Kasumi-1 (cell line): ENCODE measurements at regions not wholly inside any gene's neighbourhood (a gene's known extent, or its start where the extent isn't known, plus 50 kb on each side); places are given as distances from the start of the nearest gene placed in this dataset.

Experiments used
- DNase-seq, 2 experiments: peaks; one replicate each; lab custom pipeline; 2025; lab: John Stamatoyannopoulos, UW

DNA sequence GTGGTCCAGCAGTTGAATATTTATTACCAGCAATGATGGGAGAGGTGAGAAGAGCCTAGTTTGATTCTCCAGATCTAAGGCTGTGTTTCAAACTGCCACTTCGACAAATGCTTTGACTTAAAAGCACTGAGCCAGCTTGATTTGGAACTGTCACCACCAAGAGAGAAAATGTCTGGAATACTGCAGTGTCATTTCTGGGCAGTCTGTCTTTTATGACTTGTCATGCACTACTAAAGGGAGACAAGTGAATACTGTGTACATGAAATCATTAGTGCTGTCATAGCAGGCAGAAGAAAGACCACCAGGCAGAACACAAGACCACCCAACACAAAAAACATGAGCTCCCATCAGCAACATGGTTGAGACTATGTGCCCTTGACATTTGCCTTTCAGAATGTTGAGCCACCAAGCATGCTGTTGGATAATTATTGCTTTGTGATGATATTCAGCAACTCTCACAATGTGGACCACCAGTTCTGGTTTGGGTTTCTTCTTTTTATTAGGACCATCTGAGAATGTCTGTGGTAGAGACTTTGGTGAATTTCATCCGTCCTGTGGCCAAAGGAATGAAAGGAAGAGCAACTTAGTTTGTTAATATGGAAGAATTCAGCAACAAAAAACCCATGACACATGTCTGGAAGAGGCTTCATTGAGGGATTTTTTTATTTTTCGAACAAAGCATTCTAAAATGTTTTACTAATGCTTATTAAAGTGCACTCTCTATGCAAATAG, 125.8 kb downstream of the NTMT2 start:
- DNase-seq, result no peak

DNA sequence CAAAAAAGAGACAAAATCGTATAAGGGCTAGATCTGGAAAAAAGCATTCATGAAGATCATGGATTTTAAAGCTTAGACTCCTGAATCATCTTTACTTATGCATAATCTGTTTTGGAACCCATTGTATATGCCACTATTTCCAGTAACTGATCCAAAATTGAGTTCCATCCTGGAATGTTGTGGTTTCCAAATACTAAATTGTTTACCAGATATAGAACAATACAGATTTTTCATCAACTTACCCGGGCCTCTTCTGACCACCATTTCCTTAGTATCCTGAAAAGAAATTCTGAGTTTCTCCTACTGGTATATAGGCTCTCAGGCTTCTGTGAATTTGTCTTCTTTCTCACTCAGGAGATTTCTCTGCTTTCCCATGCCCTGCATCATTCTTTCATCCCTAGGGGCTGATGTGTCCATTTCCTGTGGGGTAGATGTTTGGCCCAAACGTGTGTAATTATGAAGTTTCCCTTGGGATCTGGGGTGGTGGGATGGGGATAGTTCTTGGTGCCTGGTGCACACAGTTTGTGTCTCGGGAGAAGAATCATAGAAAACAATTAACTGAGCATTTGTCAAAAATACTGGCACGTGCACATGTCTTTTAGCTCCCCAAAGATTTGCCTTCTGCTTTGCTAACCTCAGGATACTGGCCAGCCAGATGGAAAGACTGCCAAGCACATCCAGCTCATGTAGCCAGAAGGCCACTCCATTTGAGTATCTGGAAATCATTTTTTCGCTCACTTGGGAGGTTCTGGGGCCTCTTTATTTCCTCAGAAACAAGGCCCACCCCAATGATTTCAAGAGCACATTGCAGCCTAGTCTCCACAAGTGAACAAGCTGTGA, 127.8 kb downstream of the NTMT2 start:
- no peak for DNase-seq

DNA sequence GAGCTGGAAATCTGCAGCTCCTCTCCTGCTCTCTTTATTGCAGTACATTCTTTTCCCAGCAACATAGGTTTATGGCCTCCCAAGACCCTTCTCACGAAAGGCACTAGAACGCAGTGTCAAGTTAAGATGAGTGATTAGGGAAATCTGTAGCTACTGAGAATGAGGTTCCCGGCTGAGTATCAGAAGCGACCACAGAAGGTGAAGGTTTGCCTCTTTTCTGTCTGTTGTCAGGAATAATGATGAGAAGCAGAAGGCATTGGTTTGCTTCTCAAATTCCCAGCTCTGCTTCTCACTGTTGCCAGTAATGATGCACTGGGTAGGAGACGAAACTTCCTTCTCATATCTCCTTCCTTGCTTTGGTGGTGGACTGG, 128.4 kb downstream of the NTMT2 start:
- no peak for DNase-seq

DNA sequence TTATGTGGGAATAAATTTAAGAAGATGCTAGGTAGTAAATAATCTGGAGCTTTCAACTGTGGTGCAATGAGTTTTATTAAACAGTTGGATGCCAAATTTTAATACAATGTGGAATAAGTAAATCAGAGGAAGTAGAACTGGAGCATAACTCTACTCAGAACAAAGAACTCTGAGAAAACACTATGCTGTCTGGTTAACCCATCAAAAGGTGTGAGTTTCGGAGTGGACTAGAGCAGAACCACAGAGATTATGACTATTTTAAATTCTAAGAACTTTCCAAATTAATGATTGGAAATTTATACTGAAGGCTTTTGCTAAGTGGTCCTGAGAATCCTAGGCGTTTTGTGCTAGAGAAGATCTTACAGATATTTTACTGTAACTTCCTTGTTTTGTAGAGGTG, 132.2 kb downstream of the NTMT2 start:
- no peak for DNase-seq

DNA sequence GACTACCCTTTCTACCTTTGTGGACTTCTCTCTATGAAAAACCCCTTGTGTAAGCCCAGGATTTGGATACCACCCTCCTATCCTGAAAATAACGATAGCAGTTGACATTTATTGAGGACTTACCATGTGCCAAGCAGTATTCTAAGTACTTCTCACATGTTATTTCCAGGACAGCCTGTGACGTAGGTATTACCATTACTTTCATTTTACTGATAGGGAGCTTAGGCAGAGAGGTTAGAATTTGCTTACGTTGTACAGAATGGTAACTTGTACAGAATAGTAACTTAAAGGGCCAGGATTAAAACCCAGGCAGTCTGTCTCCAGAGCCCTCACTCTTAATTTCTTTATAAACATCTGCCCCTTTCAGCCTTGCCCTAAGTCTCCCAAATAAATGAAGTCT, 138.3 kb downstream of the NTMT2 start:
- DNase-seq, result no peak

DNA sequence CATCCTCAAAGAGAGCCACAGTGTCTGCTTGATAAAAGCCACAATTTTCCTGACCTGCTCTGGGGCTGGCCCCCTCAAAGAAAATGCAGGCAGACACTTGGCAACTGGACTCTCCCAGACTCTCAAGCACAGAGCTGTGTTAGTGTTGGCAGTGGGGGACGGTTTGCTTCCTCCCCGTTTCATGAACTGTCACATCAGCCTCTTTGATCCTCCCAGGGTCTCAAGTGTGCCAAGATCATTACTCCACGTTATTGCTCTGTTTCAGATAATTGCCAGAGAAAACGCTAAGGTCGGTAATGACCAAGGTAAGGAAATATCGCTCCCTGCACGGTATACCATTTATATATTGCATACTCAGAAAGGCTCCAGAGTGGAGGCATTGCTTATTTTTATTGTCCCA, 138.8 kb downstream of the NTMT2 start:
- no peak for DNase-seq

DNA sequence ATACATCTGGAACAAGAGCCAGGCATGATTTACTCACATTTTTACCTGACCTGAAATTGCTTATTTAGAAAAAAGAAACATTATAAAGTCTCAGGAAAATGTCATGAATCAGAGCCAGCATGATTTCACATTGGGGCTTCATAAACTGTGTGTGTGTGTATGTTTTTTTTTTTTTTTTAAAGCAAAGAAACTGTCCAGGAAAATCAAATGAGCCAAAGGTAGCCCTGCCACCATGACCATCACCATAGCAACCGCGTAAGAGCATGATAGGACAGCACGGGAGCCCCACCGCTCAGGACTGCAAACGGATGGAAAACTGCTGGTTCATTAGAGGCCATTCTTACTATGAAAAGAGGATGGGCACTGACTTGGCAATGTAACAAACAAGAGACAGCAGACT, 139.2 kb downstream of the NTMT2 start:
- no peak for DNase-seq

DNA sequence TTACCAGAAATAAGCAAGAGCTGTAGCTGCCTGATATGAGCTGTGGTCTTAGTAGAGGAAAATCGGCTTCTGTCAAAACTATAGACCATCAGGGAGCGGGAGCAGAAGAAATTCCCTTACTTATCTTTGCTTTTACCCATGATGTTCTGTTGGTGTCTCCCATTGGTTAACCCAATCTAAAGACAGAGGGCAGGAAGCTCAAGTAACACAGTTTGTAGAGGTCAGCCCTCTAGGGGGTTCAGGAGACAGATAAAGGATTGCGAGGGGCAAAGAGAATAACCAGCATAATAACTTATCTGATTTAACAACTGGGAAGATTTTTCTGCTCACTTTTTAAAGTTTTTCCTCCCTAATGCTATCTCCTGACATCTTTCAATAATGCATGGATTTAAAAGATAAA, 142.4 kb downstream of the NTMT2 start:
- DNase-seq, result no peak

DNA sequence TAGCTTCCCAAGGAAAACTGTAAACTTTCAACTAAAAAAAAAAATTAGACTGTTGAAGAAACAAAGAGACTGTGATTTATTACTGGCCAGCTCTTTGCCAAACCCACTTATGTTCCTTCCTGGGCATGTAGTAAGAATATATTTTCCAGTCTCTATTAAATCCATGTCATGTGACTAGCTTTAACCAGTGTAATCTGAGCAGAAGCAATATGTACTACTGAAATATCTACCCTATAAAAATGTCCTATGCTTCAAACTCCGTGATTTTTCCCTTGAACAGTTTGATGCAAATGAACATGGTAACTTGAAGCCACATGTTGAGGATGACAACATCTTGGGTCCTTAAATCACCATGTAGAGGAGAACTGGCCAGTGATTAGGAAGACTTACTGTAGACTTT, 144.5 kb downstream of the NTMT2 start:
- DNase-seq, result no peak

DNA sequence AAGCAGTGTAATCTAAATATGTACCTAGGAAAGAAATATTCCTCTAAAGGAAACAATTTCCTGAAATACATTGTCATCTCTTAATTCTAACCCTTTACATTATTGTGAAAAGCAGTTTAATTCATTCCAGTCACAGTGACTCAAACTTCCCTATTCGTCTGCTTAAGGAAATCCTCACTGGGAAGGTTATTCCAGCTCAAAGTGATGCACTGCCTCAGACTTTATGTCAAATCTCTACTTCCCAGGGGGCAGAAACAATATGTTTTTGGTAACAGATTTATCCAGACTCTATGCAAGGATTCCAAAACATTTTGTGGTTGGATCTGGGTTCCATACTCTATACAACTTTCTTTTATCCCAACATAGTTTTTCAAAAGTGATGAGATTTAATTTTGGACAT, 145.2 kb downstream of the NTMT2 start:
- no peak for DNase-seq

DNA sequence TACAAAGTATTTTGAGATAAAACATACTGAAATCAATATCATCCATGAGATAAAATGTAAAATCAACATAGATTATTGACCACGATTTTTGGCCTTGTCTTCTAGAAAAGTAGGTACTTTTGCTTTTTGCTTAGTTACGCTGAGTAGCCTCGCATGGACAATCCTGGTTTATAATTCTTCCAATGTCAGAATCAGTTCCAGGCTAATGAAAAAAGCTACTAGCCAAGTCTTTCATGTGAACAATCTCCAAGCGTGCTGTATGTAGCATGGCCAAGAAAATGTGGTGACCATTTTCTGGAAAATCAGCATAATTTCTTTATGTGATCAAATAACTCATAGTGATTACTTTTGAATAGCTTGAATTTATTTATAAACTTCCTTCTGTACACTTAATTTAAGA, 145.8 kb downstream of the NTMT2 start:
- DNase-seq, result no peak

DNA sequence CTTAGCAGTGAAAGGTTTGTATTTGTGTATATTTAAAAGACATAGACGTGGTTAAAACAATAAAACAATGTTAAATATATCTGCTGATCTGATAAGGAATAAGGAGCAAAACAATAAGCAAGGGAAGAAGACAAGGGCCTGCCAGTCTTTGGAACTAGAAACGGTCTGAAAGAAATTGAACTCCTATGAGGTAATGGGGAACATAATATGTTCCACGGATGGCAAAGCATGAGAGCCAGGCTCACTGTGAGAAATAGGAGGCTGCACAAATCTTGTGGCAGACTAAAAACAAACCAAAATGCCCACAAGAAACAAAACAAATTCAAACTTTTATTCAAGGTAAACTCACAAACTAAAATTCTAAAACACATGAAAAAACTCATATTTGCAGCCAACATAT, 150.5 kb downstream of the NTMT2 start:
- DNase-seq, result no peak

DNA sequence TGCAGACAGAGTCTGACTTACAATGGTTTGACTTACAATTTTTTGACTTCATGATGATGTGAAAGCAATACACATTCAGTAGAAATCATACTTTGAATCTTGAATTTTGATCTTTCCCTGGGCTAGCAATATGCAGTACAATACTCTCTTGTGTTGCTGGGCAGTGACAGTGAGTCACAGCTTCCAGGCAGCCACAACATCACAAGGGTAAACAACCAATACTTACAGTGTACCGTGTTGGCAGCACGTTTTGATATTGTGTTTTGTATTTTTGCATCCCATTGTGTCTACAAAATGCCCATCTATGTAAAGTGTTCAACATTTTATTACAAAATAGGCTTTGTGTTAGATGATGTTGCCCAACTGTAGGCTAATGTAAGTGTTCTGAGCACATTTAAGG, 150.9 kb downstream of the NTMT2 start:
- DNase-seq, result no peak

DNA sequence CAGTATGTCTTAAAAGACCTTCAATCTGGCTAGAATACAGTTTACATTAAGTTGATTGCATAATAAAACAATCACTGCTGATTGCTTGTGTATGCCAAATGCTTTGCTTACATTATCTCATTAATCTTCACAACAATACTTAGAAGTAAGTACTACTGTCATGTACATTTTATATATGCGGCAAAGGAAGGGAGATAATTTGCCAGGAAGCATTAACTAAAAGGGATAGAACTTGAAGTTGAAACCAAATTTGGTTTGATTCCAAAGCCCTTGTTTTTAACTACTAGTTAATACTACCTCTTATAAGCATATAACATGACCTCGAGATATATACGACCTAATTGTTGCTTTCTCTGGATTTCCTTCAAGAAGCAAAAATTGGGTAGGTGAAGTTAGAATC, 155.8 kb downstream of the NTMT2 start:
- DNase-seq, result no peak

DNA sequence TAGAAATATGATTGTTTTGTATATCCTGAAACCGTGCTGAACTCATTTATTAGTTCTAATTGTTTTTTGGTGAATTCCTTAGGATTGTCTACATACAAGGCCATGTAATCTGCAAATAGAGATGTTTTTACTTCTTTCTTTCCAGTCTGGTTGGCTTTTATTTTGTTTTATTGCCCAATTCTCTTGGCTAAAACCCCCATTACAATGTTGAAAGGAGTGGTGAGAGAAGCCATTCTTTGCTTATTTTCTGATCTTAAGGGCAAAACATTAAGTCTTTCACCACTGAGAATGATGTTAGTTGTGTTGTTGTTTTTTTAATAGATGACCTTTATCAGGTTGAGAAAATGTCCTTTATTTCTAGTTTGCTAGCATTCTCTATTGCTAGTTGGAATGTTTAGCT, 157.3 kb downstream of the NTMT2 start:
- no peak for DNase-seq

DNA sequence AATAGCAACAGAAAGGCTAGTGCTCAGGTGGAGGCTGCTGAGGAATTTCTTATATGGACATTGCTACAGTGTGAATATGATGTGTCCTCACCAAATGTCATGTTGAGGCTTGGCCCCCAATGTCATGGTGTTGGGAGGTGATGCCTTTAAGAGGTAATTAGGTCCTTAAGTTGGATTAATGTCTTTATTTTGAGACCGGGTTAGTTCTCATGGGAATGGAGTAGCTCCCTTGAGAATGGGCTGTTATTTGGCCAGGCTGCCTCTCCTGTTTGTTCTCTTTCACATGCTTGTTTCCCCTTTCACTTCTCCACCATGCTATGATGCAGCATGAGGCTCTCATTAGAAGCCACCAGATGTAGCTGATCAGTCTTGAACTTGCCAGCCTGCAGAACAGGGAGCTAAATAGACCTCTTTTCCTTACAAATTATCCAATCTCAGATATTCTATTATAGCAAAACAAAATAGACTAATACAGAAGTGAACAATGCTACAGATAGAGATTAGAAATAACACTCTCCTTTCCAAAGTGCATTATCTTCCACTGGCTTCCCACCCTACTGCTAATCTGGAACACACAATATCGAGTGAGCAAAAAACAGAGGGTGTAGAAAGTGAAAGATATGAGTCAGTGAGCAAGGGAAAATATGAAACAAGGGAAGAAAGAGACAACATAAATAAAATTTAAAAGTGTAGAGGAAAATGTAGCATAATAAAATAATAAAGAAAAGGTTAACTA, 160.2 kb downstream of the NTMT2 start:
- DNase-seq, result no peak

DNA sequence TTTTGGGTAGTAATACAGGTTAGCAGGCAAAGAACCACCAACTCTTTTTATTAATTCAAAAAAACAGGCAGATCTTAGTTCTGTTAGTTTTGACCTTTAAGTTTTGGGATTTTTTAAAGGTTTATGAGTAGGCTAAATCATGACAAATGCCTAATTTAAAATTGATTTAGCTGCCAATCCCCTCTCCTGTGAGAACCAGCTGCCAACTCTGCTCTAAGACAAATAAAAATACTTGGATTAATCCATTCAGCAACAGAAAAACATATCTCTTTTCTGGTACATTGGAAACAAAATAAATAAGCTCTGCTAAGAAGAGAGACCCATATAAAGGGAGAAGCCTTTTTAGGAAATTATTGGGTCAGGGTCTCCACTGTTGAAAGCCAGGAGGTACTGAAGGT, 160.8 kb downstream of the NTMT2 start:
- DNase-seq, result no peak

DNA sequence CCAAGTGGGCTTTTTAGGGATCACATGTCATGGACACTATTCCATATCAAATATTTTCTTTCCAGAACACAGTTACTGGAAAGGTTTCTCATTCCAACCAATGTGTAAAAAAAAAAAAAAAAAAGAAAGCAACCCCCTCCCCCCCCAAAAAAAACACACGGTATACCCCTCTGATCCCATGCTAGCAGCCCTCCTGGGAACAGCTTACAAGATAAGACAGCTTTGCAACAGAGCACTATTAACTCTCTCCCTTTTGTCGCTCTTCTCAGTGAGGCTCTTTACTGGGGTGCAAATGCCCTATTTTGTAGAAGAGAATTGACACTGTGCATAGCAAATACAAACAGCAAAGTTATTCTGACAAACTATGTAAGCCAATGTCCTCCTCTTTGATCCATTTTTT, 161.2 kb downstream of the NTMT2 start:
- no peak for DNase-seq

DNA sequence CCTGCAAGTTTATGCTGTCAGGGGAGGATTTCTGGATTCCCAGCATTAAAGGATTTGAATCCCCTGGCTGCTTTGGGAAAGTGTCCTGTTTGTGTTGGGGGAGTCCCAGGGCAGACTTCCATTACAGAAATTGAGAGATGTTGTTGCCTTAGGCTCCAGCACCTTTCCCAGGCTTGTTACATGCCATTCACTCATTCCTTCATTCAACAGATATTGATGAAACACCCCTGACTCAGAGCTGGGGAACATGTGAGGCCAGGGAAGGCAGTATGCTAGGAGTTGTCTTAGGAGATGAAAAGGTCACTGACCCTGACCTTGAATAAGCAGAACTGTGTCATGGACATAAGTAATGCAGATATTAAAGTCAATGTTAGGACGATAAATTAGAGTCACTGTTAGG, 161.7 kb downstream of the NTMT2 start:
- no peak for DNase-seq

DNA sequence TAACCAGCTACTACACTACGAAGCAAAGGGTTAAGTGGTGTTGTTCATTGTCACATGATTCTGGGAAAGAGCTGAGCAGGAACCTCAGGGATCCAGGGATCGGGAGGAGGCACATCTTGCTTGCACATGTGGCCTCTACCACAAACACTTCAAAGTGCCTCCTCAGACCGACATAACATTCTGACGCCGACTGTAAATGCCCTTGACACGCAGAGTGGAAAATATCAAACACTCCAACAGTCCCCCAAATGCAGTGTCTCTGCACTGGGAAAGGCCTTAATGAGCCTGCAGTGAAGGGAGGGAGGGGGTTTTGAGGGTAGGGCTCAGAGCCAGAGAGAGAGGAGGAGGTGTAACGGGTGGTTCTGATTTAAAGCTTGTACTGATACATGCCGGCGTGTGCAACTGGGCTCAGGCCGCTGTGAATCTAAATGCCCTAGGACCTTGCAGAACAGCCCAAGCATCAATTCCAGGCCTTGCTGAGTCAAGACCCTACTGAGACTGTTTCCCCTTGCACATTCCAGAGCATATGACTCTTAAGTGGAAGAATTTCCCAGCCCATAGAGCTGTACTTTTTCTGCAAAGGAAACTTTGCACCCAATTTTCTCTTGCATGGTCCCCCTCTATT, 163.7 kb downstream of the NTMT2 start:
- no peak for DNase-seq

DNA sequence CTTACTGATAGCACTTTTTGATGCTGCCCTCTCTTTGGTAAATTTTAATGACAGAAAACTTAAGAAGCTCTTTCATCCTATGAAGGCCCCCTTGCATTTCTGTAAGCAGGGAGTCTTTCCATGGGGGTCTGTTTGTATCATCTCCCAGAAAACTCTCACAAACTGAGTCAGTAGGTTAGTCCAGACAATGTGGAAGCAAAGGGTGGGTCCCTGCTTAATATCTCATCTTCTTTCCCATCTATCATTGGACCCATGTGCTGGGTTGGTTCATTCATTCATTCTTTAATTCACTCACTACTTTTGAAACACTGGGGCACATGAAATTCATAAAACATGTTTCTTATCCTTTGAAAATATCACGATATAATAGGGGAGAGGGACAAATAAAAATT, 164.3 kb downstream of the NTMT2 start:
- DNase-seq, result no peak

DNA sequence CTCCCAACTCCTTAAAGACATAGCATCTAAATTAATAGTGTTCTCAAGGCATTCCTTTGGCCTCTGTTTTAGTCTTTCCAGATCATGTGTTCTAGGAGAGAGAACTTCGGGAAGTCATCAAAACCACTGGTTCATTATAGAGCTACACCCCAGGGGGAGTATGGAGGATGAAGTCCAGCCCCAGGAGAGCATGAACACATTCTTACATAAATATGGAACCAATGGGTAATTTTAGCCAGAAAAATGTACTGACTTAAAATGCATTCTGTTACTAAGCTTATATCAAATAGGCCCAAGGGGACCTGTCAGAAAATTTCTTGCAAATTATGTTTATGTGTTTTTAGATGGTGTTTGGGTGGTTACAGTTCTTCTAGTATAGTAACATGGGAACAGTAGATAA, 165.2 kb downstream of the NTMT2 start:
- no peak for DNase-seq

DNA sequence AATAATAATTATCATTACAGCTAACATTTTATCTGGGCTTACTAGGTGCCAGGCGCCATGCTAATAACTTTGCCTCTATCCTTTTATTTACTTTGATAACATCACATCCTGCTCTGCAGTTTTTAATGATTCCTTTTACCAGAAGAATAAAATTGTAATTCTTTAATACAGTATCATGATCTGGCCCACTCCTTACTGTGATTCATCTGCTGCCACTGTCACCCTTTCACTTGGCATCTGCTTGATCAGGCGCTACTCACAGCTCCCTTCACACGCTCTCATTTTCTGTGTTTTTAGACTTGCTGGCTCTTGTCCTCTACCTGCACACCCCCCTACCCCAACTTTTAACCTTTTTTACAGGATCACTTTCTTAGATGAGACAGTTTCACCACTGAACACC, 167.5 kb downstream of the NTMT2 start:
- DNase-seq, result no peak
